ENCODE measurements at regions not wholly inside any gene's neighbourhood (a gene's known extent, or its start where the extent isn't known, plus 50 kb on each side); places are given as distances from the start of the nearest gene placed in this dataset.
"Not testable (repeated sequence)": the region's sequence is repeated elsewhere in the genome, so short reads cannot be mapped to it uniquely, and the experiment has no call there.

- DNase-seq, result no peak
Observed at GRCh38 chr3:95586754-95587153, 1227.6 kb upstream of the EPHA6 start.

- not testable (repeated sequence) for DNase-seq
Observed at GRCh38 chr3:95587641-95588040, 1226.8 kb upstream of the EPHA6 start.

- DNase-seq, result no peak
Observed at GRCh38 chr3:95588473-95588872, 1225.9 kb upstream of the EPHA6 start.

GRCh38 chr3:95595416-95596075 lies 1218.8 kb upstream of the EPHA6 start:
- no peak for DNase-seq

- no peak for DNase-seq
Observed at GRCh38 chr3:95607926-95608325, 1206.5 kb upstream of the EPHA6 start.

- no peak for DNase-seq
Observed at GRCh38 chr3:95609411-95609810, 1205.0 kb upstream of the EPHA6 start.

GRCh38 chr3:95612611-95613010 lies 1201.8 kb upstream of the EPHA6 start:
- no peak for DNase-seq

GRCh38 chr3:95613993-95614392 lies 1200.4 kb upstream of the EPHA6 start:
- no peak for DNase-seq

GRCh38 chr3:95615592-95616310 lies 1198.6 kb upstream of the EPHA6 start:
- DNase-seq, result no peak

GRCh38 chr3:95626107-95626506 lies 1188.3 kb upstream of the EPHA6 start:
- no peak for DNase-seq

GRCh38 chr3:95627293-95627692 lies 1187.1 kb upstream of the EPHA6 start:
- no peak for DNase-seq

GRCh38 chr3:95627697-95628096 lies 1186.7 kb upstream of the EPHA6 start:
- no peak for DNase-seq

GRCh38 chr3:95629802-95630201 lies 1184.6 kb upstream of the EPHA6 start:
- DNase-seq, result no peak

GRCh38 chr3:95645291-95645690 lies 1169.1 kb upstream of the EPHA6 start:
- no peak for DNase-seq

- DNase-seq, result no peak
Observed at GRCh38 chr3:95654570-95655362, 1159.6 kb upstream of the EPHA6 start.

- no peak for DNase-seq
Observed at GRCh38 chr3:95655363-95655986, 1158.9 kb upstream of the EPHA6 start.

- DNase-seq, result no peak
Observed at GRCh38 chr3:95670765-95671164, 1143.6 kb upstream of the EPHA6 start.

- DNase-seq, result no peak
Observed at GRCh38 chr3:95673215-95673614, 1141.2 kb upstream of the EPHA6 start.

- DNase-seq, result no peak
Observed at GRCh38 chr3:95705786-95706418, 1108.5 kb upstream of the EPHA6 start.

GRCh38 chr3:95707268-95707667 lies 1107.1 kb upstream of the EPHA6 start:
- no peak for DNase-seq

- no peak for DNase-seq
Observed at GRCh38 chr3:95710684-95711083, 1103.7 kb upstream of the EPHA6 start.

- DNase-seq, result no peak
Observed at GRCh38 chr3:95711789-95712188, 1102.6 kb upstream of the EPHA6 start.

GRCh38 chr3:95715128-95715527 lies 1099.3 kb upstream of the EPHA6 start:
- DNase-seq, result no peak

Measured in activated CD4-positive, alpha-beta T cell treated with anti-CD3 and anti-CD28 coated beads for 1 hour (primary cell).